ENCODE measurements at regions not wholly inside any gene's neighbourhood (a gene's known extent, or its start where the extent isn't known, plus 50 kb on each side); places are given as distances from the start of the nearest gene placed in this dataset.

DNA sequence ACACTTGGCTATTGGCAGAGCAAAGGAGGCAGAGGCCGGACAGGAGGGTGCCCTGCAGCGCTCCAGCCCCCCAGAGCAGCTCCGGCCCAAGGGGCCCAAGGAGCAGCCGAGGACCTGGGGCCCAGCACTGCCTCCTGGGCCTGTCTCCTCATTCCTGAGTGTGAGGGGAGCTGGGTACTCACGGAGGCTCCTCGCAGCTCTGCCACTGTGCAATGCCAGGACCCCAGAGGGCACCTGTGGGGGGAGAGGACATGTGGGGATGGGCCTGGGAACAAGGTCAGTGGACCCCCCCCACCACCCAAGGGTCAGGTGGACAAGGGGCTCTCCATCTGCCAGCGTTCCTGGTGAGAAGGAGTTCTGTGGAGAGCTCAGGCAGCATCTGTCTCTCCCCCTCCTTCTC lies 192.6 kb upstream of the PPP1R26 start:
- TF ChIP-seq POLR2A (IDR thresholded peaks at IDR 0.05) = no peak
- TF ChIP-seq, protein P1, sequence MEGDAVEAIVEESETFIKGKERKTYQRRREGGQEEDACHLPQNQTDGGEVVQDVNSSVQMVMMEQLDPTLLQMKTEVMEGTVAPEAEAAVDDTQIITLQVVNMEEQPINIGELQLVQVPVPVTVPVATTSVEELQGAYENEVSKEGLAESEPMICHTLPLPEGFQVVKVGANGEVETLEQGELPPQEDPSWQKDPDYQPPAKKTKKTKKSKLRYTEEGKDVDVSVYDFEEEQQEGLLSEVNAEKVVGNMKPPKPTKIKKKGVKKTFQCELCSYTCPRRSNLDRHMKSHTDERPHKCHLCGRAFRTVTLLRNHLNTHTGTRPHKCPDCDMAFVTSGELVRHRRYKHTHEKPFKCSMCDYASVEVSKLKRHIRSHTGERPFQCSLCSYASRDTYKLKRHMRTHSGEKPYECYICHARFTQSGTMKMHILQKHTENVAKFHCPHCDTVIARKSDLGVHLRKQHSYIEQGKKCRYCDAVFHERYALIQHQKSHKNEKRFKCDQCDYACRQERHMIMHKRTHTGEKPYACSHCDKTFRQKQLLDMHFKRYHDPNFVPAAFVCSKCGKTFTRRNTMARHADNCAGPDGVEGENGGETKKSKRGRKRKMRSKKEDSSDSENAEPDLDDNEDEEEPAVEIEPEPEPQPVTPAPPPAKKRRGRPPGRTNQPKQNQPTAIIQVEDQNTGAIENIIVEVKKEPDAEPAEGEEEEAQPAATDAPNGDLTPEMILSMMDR (IDR thresholded peaks at IDR 0.05 in 4 of 5, conservative IDR thresholded peaks at IDR 0.05 in 1 of 5) = no peak

Measured in gastrocnemius medialis (tissue), 4 donors.